ENCODE measurements at regions not wholly inside any gene's neighbourhood (a gene's known extent, or its start where the extent isn't known, plus 50 kb on each side); places are given as distances from the start of the nearest gene placed in this dataset.
"Not testable (repeated sequence)": the region's sequence is repeated elsewhere in the genome, so short reads cannot be mapped to it uniquely, and the experiment has no call there.

GRCh38 chr9:38127271-38127839 is 58.3 kb upstream of the SHB start:
- Histone ChIP-seq H3K9ac (ENCODE audit: low read depth in 1 of 2, low read length in 2 of 2) (no peak overlapping the region), H3K4me3 (ENCODE audit: low read depth in 1 of 2, low read length in 2 of 2) (no peak overlapping the region), H3K36me3 (ENCODE audit: control insufficient read depth in 1 of 2, insufficient read depth in 2 of 2, low read length in 2 of 2) (no peaks in the 10 kb centered on the region), H3K4me1 (ENCODE audit: control insufficient read depth in 1 of 2, insufficient read depth in 2 of 2, low read length in 2 of 2) (peaks cover 5 to 7% of the 10 kb centered on the region in 2 donors), H3K27ac (ENCODE audit: low read depth, low read length) (no peak overlapping the region), H3K9me3 (ENCODE audit: control insufficient read depth in 1 of 2, low read length in 2 of 2) (no peaks in the 10 kb centered on the region), H3K27me3 (ENCODE audit: control insufficient read depth in 1 of 2, insufficient read depth in 2 of 2, low read length in 2 of 2) (no peaks in the 10 kb centered on the region)

- Histone ChIP-seq H3K27ac (ENCODE audit: low read depth, low read length) (no peak overlapping the region), H3K9ac (ENCODE audit: low read depth in 1 of 2, low read length in 2 of 2) (no peak overlapping the region), H3K4me1 (ENCODE audit: control insufficient read depth in 1 of 2, insufficient read depth in 2 of 2, low read length in 2 of 2) (peaks cover 5 to 7% of the 10 kb centered on the region in 2 donors), H3K36me3 (ENCODE audit: control insufficient read depth in 1 of 2, insufficient read depth in 2 of 2, low read length in 2 of 2) (no peaks in the 10 kb centered on the region), H3K27me3 (ENCODE audit: control insufficient read depth in 1 of 2, insufficient read depth in 2 of 2, low read length in 2 of 2) (no peaks in the 10 kb centered on the region), H3K9me3 (ENCODE audit: control insufficient read depth in 1 of 2, low read length in 2 of 2) (no peaks in the 10 kb centered on the region), H3K4me3 (ENCODE audit: low read depth in 1 of 2, low read length in 2 of 2) (no peak overlapping the region)
These were observed 57.7 kb upstream of the SHB start for GRCh38 chr9:38126730-38127129.

- Histone ChIP-seq H3K4me3 (ENCODE audit: low read depth in 1 of 2, low read length in 2 of 2) (no peak overlapping the region), H3K27ac (ENCODE audit: low read depth, low read length) (no peak overlapping the region), H3K4me1 (ENCODE audit: control insufficient read depth in 1 of 2, insufficient read depth in 2 of 2, low read length in 2 of 2) (peaks cover 4 to 5% of the 10 kb centered on the region in 2 donors), H3K27me3 (ENCODE audit: control insufficient read depth in 1 of 2, insufficient read depth in 2 of 2, low read length in 2 of 2) (no peaks in the 10 kb centered on the region), H3K9me3 (ENCODE audit: control insufficient read depth in 1 of 2, low read length in 2 of 2) (no peaks in the 10 kb centered on the region), H3K9ac (ENCODE audit: low read depth in 1 of 2, low read length in 2 of 2) (no peak overlapping the region), H3K36me3 (ENCODE audit: control insufficient read depth in 1 of 2, insufficient read depth in 2 of 2, low read length in 2 of 2) (no peaks in the 10 kb centered on the region)
These were observed 56.9 kb upstream of the SHB start for GRCh38 chr9:38125889-38126288.

GRCh38 chr9:38123359-38123758 is 54.3 kb upstream of the SHB start:
- not testable (repeated sequence) for H3K36me3 ChIP-seq (ENCODE audit: control insufficient read depth in 1 of 2, insufficient read depth in 2 of 2, low read length in 2 of 2); H3K4me1 ChIP-seq (ENCODE audit: control insufficient read depth in 1 of 2, insufficient read depth in 2 of 2, low read length in 2 of 2); H3K9me3 ChIP-seq (ENCODE audit: control insufficient read depth in 1 of 2, low read length in 2 of 2); H3K27me3 ChIP-seq (ENCODE audit: control insufficient read depth in 1 of 2, insufficient read depth in 2 of 2, low read length in 2 of 2); H3K4me3 ChIP-seq (ENCODE audit: low read depth in 1 of 2, low read length in 2 of 2); H3K9ac ChIP-seq (ENCODE audit: low read depth in 1 of 2, low read length in 2 of 2); H3K27ac ChIP-seq (ENCODE audit: low read depth, low read length)

GRCh38 chr9:38120961-38121360 is 51.9 kb upstream of the SHB start:
- H3K4me1 ChIP-seq (ENCODE audit: control insufficient read depth in 1 of 2, insufficient read depth in 2 of 2, low read length in 2 of 2), result peaks cover 0 to 3% of the 10 kb centered on the region in 2 donors
- no peaks in the 10 kb centered on the region for H3K27me3 ChIP-seq (ENCODE audit: control insufficient read depth in 1 of 2, insufficient read depth in 2 of 2, low read length in 2 of 2)
- no peak overlapping the region for H3K4me3 ChIP-seq (ENCODE audit: low read depth in 1 of 2, low read length in 2 of 2)
- H3K36me3 ChIP-seq (ENCODE audit: control insufficient read depth in 1 of 2, insufficient read depth in 2 of 2, low read length in 2 of 2), result no peaks in the 10 kb centered on the region
- H3K9me3 ChIP-seq (ENCODE audit: control insufficient read depth in 1 of 2, low read length in 2 of 2), result no peaks in the 10 kb centered on the region
- no peak overlapping the region for H3K9ac ChIP-seq (ENCODE audit: low read depth in 1 of 2, low read length in 2 of 2)
- no peak overlapping the region for H3K27ac ChIP-seq (ENCODE audit: low read depth, low read length)

- Histone ChIP-seq H3K4me1 (ENCODE audit: control insufficient read depth in 1 of 2, insufficient read depth in 2 of 2, low read length in 2 of 2) (no peaks in the 10 kb centered on the region), H3K36me3 (ENCODE audit: control insufficient read depth in 1 of 2, insufficient read depth in 2 of 2, low read length in 2 of 2) (no peaks in the 10 kb centered on the region), H3K27me3 (ENCODE audit: control insufficient read depth in 1 of 2, insufficient read depth in 2 of 2, low read length in 2 of 2) (no peaks in the 10 kb centered on the region), H3K9ac (ENCODE audit: low read depth in 1 of 2, low read length in 2 of 2) (no peak overlapping the region), H3K9me3 (ENCODE audit: control insufficient read depth in 1 of 2, low read length in 2 of 2) (no peaks in the 10 kb centered on the region), H3K27ac (ENCODE audit: low read depth, low read length) (no peak overlapping the region), H3K4me3 (ENCODE audit: low read depth in 1 of 2, low read length in 2 of 2) (no peak overlapping the region)
These were observed 50.7 kb upstream of the SHB start for GRCh38 chr9:38119560-38120236.

- no peak overlapping the region for H3K9ac ChIP-seq (ENCODE audit: low read depth in 1 of 2, low read length in 2 of 2)
These were observed 49.9 kb upstream of the SHB start for GRCh38 chr9:38118862-38119438.

More at GRCh38 chr9:38118862-38119438, 49.9 kb upstream of the SHB start:
- Histone ChIP-seq H3K9me3 (ENCODE audit: control insufficient read depth in 1 of 2, low read length in 2 of 2) (no peaks in the 10 kb centered on the region), H3K4me3 (ENCODE audit: low read depth in 1 of 2, low read length in 2 of 2) (no peak overlapping the region), H3K27ac (ENCODE audit: low read depth, low read length) (no peak overlapping the region), H3K27me3 (ENCODE audit: control insufficient read depth in 1 of 2, insufficient read depth in 2 of 2, low read length in 2 of 2) (no peaks in the 10 kb centered on the region), H3K4me1 (ENCODE audit: control insufficient read depth in 1 of 2, insufficient read depth in 2 of 2, low read length in 2 of 2) (no peaks in the 10 kb centered on the region), H3K36me3 (ENCODE audit: control insufficient read depth in 1 of 2, insufficient read depth in 2 of 2, low read length in 2 of 2) (no peaks in the 10 kb centered on the region)

All from duodenal mucosa (tissue), 2 donors.